Choroid plexus epithelial cell (primary cell): ENCODE measurements at regions not wholly inside any gene's neighbourhood (a gene's known extent, or its start where the extent isn't known, plus 50 kb on each side); places are given as distances from the start of the nearest gene placed in this dataset.

Experiments used
- DNase-seq: peaks from one replicate; pipeline ENCODE4 v3.0.0-alpha.2; 2010; ENCODE audit warnings: low read depth
- H3K4me3 ChIP-seq: 2 replicates; pipeline ENCODE4 v1.5.1; 2011; ENCODE audit warnings: low read depth, mild to moderate bottlenecking, control low read depth, low read length, moderate library complexity
- TF ChIP-seq, protein P1 (sequence below): conservative IDR thresholded peaks from 2 replicates; pipeline ENCODE4 v1.5.1; 2011; ENCODE audit warnings: low read depth, mild to moderate bottlenecking, control low read depth, inconsistent platforms, low read length, moderate library complexity

DNA sequence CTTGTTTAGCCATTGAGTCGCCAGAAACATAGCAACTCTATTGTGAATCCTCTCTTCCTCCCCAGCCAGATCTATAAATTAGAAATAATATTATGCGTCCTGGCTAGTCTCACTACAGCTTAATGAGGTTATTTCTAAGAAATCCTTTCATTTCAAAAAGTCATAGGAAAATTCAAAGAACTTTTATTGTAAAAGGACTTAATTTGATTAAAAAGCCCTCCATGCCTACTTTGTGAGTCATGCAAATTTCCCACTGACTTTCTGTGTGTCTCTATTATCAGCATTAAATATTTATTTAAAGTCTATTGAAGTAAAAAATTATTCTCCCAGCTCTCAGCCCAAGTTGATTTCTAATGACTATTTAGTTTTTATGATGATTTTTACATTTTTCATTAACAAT lies 160.7 kb downstream of the PHLDA1 start:
- peak; percentile 55 for DNase-seq
- TF ChIP-seq, protein P1, sequence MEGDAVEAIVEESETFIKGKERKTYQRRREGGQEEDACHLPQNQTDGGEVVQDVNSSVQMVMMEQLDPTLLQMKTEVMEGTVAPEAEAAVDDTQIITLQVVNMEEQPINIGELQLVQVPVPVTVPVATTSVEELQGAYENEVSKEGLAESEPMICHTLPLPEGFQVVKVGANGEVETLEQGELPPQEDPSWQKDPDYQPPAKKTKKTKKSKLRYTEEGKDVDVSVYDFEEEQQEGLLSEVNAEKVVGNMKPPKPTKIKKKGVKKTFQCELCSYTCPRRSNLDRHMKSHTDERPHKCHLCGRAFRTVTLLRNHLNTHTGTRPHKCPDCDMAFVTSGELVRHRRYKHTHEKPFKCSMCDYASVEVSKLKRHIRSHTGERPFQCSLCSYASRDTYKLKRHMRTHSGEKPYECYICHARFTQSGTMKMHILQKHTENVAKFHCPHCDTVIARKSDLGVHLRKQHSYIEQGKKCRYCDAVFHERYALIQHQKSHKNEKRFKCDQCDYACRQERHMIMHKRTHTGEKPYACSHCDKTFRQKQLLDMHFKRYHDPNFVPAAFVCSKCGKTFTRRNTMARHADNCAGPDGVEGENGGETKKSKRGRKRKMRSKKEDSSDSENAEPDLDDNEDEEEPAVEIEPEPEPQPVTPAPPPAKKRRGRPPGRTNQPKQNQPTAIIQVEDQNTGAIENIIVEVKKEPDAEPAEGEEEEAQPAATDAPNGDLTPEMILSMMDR = no peak
- H3K4me3 ChIP-seq = no peak overlapping the region

DNA sequence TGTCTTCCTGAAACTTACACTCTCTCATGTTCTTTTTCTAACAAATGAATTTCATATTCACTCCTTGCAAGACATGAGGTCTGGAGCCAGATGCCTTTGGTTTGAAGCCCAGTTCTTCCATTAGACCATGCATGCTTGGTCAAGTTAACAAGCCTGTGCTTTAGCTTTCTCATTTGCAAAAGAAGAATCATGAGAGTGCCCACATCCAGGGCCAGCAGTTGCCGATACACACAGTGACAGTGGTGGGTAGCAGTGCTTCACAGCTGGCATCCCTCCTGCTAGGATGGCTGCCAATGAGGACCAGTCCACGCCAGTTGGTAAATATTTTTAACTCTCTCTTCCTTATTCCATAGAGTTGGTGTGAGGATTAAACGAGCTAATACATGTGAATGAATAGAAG lies 163.1 kb downstream of the PHLDA1 start:
- TF ChIP-seq, protein P1 = no peak
- H3K4me3 ChIP-seq = no peak overlapping the region
- DNase-seq = no peak

GRCh38 chr12:75865315-75865714 lies 166.3 kb downstream of the PHLDA1 start:
- DNase-seq = no peak
- no peak overlapping the region for H3K4me3 ChIP-seq
- TF ChIP-seq, protein P1 = no peak

- no peak overlapping the region for H3K4me3 ChIP-seq
- no peak for DNase-seq
- TF ChIP-seq, protein P1 = no peak
Observed at GRCh38 chr12:75864161-75864560, 167.4 kb downstream of the PHLDA1 start.

GRCh38 chr12:75863533-75863932 lies 168.0 kb downstream of the PHLDA1 start:
- TF ChIP-seq, protein P1 = no peak
- DNase-seq = no peak

DNA sequence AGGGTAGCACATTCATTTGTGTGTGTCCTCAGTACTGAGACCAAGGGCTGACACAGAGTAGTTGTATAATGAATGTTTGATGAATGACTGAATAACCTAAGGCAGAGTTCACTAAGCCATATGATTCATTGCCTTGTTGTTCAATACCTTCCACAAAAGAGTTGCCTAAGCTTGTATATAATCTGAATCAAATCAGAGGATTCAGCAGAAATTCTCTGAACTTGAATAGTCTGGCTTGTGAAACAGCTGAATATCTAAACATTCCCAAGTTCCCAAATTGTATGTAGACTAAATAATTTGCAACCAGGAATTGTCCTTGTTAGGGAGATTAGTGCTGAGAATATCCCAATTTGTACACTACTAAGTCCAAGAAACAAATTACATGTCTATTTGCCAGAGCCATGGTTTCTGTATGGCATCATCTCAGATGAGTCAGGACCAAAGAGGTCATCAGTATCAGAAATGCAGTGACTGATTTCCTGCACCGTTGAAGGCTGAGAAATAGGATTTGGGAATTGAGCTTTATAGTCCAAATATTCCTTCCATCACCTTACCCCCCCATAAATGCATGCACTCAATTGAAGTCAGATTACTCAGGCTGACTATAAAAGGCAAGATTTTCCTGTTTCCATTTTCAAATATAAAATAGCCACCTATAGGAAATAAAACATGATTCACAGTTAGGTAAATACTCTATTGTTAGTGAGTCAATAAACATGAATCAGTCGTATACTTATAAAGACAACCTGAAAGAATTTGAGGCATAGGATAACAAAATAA lies 168.7 kb downstream of the PHLDA1 start:
- DNase-seq = peak; percentile 46
- no peak overlapping the region for H3K4me3 ChIP-seq
- TF ChIP-seq, protein P1 = no peak

More at GRCh38 chr12:75863533-75863932, 168.0 kb downstream of the PHLDA1 start:
- no peak overlapping the region for H3K4me3 ChIP-seq

GRCh38 chr12:75859868-75860267 lies 171.7 kb downstream of the PHLDA1 start:
- no peak overlapping the region for H3K4me3 ChIP-seq
- DNase-seq = no peak
- TF ChIP-seq, protein P1 = no peak
